Naive thymus-derived CD4-positive, alpha-beta T cell (primary cell): ENCODE measurements at regions not wholly inside any gene's neighbourhood (a gene's known extent, or its start where the extent isn't known, plus 50 kb on each side); places are given as distances from the start of the nearest gene placed in this dataset.

ENCODE experiments used
- ATAC-seq: fragments of 150-1000 bp; cut with Tn5 transposase; 2 replicates; pipeline ENCODE4 v1.10.0; 2021; ENCODE audit warnings: mild to moderate bottlenecking, moderate library complexity
- CTCF ChIA-PET: fragments of 350-600 bp; sonication (Branson Sonifier 250); formaldehyde crosslinking; loops from one replicate; lab custom pipeline; 2021; ENCODE audit warnings: antibody characterized with exemption; lab: Charles Lee
- POLR2A ChIA-PET: fragments of 350-600 bp; sonication (Branson Sonifier 250); formaldehyde crosslinking; loops from one replicate; lab custom pipeline; 2021; ENCODE audit warnings: antibody characterized with exemption, inconsistent platforms; lab: Charles Lee
- DNase-seq, 9 donors: peaks; one replicate each; pipeline versions ENCODE4 v3.0.0 to v3.0.0-alpha.2; 2020 to 2022; ENCODE audit warnings: mixed read lengths in 1 of 9
- H3K27ac ChIP-seq: one replicate; pipeline ENCODE4 v1.7.0; 2013; ENCODE audit warnings: mild to moderate bottlenecking, low read depth, low read length, moderate library complexity
- H3K27me3 ChIP-seq, 2 donors: one replicate each; pipeline ENCODE4 v1.7.0; 2013; ENCODE audit warnings: low read length in 2 of 2, mild to moderate bottlenecking in 2 of 2, moderate library complexity in 2 of 2; ENCODE audit not compliant: control insufficient read depth in 2 of 2, insufficient read depth in 2 of 2
- H3K36me3 ChIP-seq, 3 experiments: 1 replicate in 2 of 3; 2 replicates in 1 of 3; pipeline ENCODE4 v1.7.0; 2013; ENCODE audit warnings: low read length in 3 of 3, mild to moderate bottlenecking in 3 of 3, moderate library complexity in 1 of 3; ENCODE audit not compliant: insufficient read depth in 3 of 3, control insufficient read depth in 2 of 3
- H3K4me1 ChIP-seq, 2 donors: one replicate each; pipeline ENCODE4 v1.7.0; 2013; ENCODE audit warnings: low read length in 2 of 2, mild to moderate bottlenecking in 2 of 2, moderate library complexity in 1 of 2; ENCODE audit not compliant: control insufficient read depth in 2 of 2, insufficient read depth in 2 of 2
- H3K4me3 ChIP-seq: 2 replicates; pipeline ENCODE4 v1.7.0; 2013; ENCODE audit warnings: mild to moderate bottlenecking, low read length
- H3K9me3 ChIP-seq, 3 experiments: 1 replicate in 2 of 3; 2 replicates in 1 of 3; pipeline ENCODE4 v1.7.0; 2013; ENCODE audit warnings: low read length in 3 of 3; ENCODE audit not compliant: control insufficient read depth in 2 of 3
- H3K27ac Mint-ChIP-seq, 9 donors: one replicate each; pipeline ENCODE4 v1.8.0; 2020 to 2022; ENCODE audit warnings: mixed read lengths in 9 of 9, mild to moderate bottlenecking in 8 of 9, moderate library complexity in 5 of 9, inconsistent platforms in 2 of 9
- H3K27me3 Mint-ChIP-seq, 5 donors: one replicate each; pipeline ENCODE4 v1.8.0; 2021 to 2022; ENCODE audit warnings: mixed read lengths in 5 of 5, mild to moderate bottlenecking in 1 of 5
- H3K36me3 Mint-ChIP-seq, 5 donors: one replicate each; pipeline ENCODE4 v1.8.0; 2020 to 2022; ENCODE audit warnings: mixed read lengths in 5 of 5, mild to moderate bottlenecking in 3 of 5, inconsistent platforms in 1 of 5
- H3K4me1 Mint-ChIP-seq, 7 donors: one replicate each; pipeline ENCODE4 v1.8.0; 2020 to 2022; ENCODE audit warnings: mixed read lengths in 7 of 7, mild to moderate bottlenecking in 3 of 7, inconsistent platforms in 1 of 7
- H3K4me3 Mint-ChIP-seq, 10 donors: one replicate each; pipeline ENCODE4 v1.8.0; 2020 to 2022; ENCODE audit warnings: mild to moderate bottlenecking in 10 of 10, mixed read lengths in 10 of 10, moderate library complexity in 6 of 10, inconsistent platforms in 2 of 10
- H3K9me3 Mint-ChIP-seq, 11 donors: one replicate each; pipeline ENCODE4 v1.8.0; 2020 to 2022; ENCODE audit warnings: mixed read lengths in 11 of 11, mild to moderate bottlenecking in 4 of 11, inconsistent platforms in 1 of 11, moderate library complexity in 1 of 11
- intact Hi-C, 2 donors: fragments of 100-400 bp; cut with micrococcal nuclease; formaldehyde crosslinking; loops; one replicate each; pipeline ENCODE4 v1.15.1; 2023

DNA sequence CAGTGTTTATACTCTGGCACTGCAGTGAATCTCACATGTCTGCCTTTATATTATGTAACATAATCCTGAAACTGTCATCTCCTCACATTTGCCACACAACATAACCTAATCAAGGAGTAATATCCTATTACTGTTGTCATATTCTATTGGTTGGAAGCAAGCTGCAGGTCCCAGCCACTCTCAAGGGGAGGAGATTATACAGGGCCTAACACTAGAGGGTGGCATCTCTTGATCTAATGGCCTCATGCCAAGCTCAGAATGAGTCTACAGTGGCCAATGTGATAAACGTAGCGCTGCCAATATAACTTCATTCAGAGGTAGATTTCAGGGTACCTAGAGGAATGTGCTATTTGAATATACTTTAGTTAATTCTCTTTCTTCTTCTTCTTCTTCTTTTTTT lies 166.8 kb downstream of the BACH1 start:
- ATAC-seq (no peak), DNase-seq (no peak)
- CTCF ChIA-PET = no interaction called here
- peak overlapping the region in 1 of 9 donors; percentile 5 for H3K27ac Mint-ChIP-seq
- no peaks in the 10 kb centered on the region for H3K27me3 Mint-ChIP-seq
- H3K9me3 Mint-ChIP-seq = peaks cover 0 to 4% (median 0%) of the 10 kb centered on the region in 11 donors
- intact Hi-C loops = no loop called here
- POLR2A ChIA-PET = no interaction called here
- H3K4me1 Mint-ChIP-seq = peaks cover 0 to 10% (median 4%) of the 10 kb centered on the region in 7 donors
- Histone ChIP-seq H3K27me3 (no peaks in the 10 kb centered on the region), H3K27ac (no peak overlapping the region), H3K4me3 (no peak overlapping the region), H3K4me1 (no peaks in the 10 kb centered on the region), H3K36me3 (no peaks in the 10 kb centered on the region), H3K9me3 (no peaks in the 10 kb centered on the region)
- peaks cover 0 to 37% (median 22%) of the 10 kb centered on the region in 5 donors for H3K36me3 Mint-ChIP-seq
- H3K4me3 Mint-ChIP-seq = no peak overlapping the region

DNA sequence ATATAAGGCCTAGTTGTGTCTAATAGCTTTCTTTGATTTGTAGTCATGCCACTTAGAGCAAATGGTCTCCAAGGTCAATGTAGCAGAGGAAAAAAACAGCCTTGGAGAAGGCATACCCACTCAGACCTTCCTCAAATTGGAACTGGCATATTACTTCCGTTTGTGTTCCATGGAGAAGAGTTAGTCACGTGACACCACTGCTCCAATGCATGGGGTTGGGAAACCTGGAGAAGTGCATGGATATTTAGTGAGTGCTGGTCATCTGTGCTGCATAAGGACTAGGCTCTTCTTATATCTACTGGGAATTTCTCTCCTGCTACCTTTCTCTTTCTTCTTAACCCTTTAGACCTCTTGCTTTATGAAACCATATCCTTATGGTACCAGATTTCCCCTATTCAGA lies 167.8 kb downstream of the BACH1 start:
- Mint-ChIP-seq H3K9me3 (no peaks in the 10 kb centered on the region), H3K27ac (peak overlapping the region in 1 of 9 donors; percentile 39), H3K4me3 (no peak overlapping the region), H3K36me3 (peaks cover 0 to 30% (median 15%) of the 10 kb centered on the region in 5 donors), H3K27me3 (no peaks in the 10 kb centered on the region), H3K4me1 (peaks cover 0 to 12% (median 4%) of the 10 kb centered on the region in 7 donors)
- Histone ChIP-seq H3K27ac (no peak overlapping the region), H3K4me3 (no peak overlapping the region), H3K9me3 (no peaks in the 10 kb centered on the region), H3K27me3 (no peaks in the 10 kb centered on the region), H3K4me1 (no peaks in the 10 kb centered on the region), H3K36me3 (no peaks in the 10 kb centered on the region)
- DNase-seq (no peak), ATAC-seq (no peak)
- ChIA-PET CTCF (no interaction called here), POLR2A (no interaction called here)
- intact Hi-C loops = no loop called here

GRCh38 chr21:29470397-29470796 lies 171.7 kb downstream of the BACH1 start:
- Mint-ChIP-seq H3K4me1 (peaks cover 0 to 15% (median 4%) of the 10 kb centered on the region in 7 donors), H3K36me3 (peaks cover 0 to 37% (median 26%) of the 10 kb centered on the region in 5 donors), H3K27me3 (no peaks in the 10 kb centered on the region), H3K9me3 (no peaks in the 10 kb centered on the region), H3K4me3 (no peak overlapping the region), H3K27ac (peak overlapping the region in 1 of 9 donors; percentile 30)
- Histone ChIP-seq H3K4me3 (no peak overlapping the region), H3K27me3 (no peaks in the 10 kb centered on the region), H3K36me3 (no peaks in the 10 kb centered on the region), H3K4me1 (no peaks in the 10 kb centered on the region), H3K9me3 (no peaks in the 10 kb centered on the region), H3K27ac (no peak overlapping the region)
- ChIA-PET CTCF (no interaction called here), POLR2A (no interaction called here)
- no peak for ATAC-seq
- no peak for DNase-seq
- intact Hi-C loops = no loop called here

- Histone ChIP-seq H3K36me3 (no peaks in the 10 kb centered on the region), H3K9me3 (no peaks in the 10 kb centered on the region), H3K27me3 (no peaks in the 10 kb centered on the region), H3K27ac (no peak overlapping the region), H3K4me1 (no peaks in the 10 kb centered on the region), H3K4me3 (no peak overlapping the region)
- H3K4me1 Mint-ChIP-seq = peaks cover 5 to 28% (median 11%) of the 10 kb centered on the region in 7 donors
- intact Hi-C loops = no loop called here
- ChIA-PET POLR2A (interaction anchor here (0.6 kb wide), 1 partner anchor 651 kb away, joined by 3 read pairs; no protein-coding TSS in a partner anchor), CTCF (no interaction called here)
- peaks cover 0 to 15% (median 9%) of the 10 kb centered on the region in 5 donors for H3K36me3 Mint-ChIP-seq
- no peak for DNase-seq
- H3K4me3 Mint-ChIP-seq = no peak overlapping the region
- no peaks in the 10 kb centered on the region for H3K27me3 Mint-ChIP-seq
- H3K27ac Mint-ChIP-seq = peak overlapping the region in 2 of 9 donors; percentile 20 to 28
- no peaks in the 10 kb centered on the region for H3K9me3 Mint-ChIP-seq
- no peak for ATAC-seq
Observed at GRCh38 chr21:29473808-29474207, 175.1 kb downstream of the BACH1 start.

DNA sequence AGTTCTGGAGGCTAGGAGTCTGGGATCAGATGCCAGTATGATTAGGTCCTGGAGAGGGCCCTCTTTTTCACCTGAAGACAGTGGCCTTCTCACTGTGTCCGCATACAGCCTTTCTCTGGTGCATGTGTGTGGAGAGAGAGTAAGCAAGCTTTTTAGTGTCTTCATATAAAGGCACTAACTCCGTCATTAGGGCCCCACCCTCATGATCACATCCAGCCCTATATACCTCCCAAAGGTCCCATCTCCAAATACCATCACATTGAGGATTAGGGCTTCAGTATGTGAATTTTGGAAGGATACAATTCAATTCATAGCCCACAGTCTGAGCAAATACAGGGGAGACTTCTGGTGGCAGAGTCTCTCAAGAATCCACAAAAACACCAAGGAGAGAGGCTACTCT lies 176.6 kb downstream of the BACH1 start:
- no peak for ATAC-seq
- H3K36me3 ChIP-seq = no peaks in the 10 kb centered on the region
- CTCF ChIA-PET = interaction anchor here (1.2 to 2.3 kb wide), 3 partner anchors 26 to 374 kb away, joined by 3 to 8 read pairs (median 3); no protein-coding TSS in a partner anchor
- Mint-ChIP-seq H3K4me3 (peak overlapping the region in 1 of 10 donors; percentile 66), H3K36me3 (peaks cover 0 to 18% (median 9%) of the 10 kb centered on the region in 5 donors), H3K9me3 (no peaks in the 10 kb centered on the region), H3K27me3 (no peaks in the 10 kb centered on the region), H3K27ac (peak overlapping the region in 1 of 9 donors; percentile 80), H3K4me1 (peaks cover 5 to 25% (median 11%) of the 10 kb centered on the region in 7 donors)
- intact Hi-C loops = no loop called here
- H3K4me1 ChIP-seq = no peaks in the 10 kb centered on the region
- POLR2A ChIA-PET = interaction anchor here (0.9 kb wide), 1 partner anchor 26 kb away, joined by 3 read pairs; no protein-coding TSS in a partner anchor
- H3K4me3 ChIP-seq = no peak overlapping the region
- DNase-seq = no peak
- H3K27ac ChIP-seq = no peak overlapping the region
- no peaks in the 10 kb centered on the region for H3K9me3 ChIP-seq
- no peaks in the 10 kb centered on the region for H3K27me3 ChIP-seq

DNA sequence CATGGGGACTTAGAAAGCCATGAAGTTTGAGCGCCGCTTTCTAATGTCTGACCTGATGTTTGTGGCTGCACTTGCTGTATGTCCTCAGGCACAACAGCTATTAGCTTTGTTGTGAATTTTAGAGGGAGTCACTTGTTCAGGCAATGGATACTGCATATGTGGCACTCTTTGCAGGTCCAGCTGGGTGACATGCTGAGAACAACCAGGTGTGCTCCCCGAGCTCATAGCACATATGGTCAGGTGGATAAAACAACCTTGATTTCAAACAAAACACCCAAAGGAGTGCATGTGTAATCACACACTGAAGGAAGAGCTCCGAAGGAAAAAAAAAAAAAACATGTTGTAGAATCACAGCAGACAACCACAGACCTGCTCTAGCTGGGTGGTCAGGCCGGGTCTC lies 178.6 kb downstream of the BACH1 start:
- ChIA-PET POLR2A (no interaction called here), CTCF (interaction anchor here (0.8 to 2.3 kb wide), 3 partner anchors 28 to 410 kb away, joined by 3 to 8 read pairs (median 3); no protein-coding TSS in a partner anchor)
- H3K27me3 ChIP-seq = no peaks in the 10 kb centered on the region
- H3K4me3 ChIP-seq = no peak overlapping the region
- no peaks in the 10 kb centered on the region for H3K9me3 ChIP-seq
- intact Hi-C loops = loop anchor here in 1 of 2 donors (2.0 kb wide), 1 partner anchor 29 kb away; no protein-coding TSS in a partner anchor
- H3K27ac Mint-ChIP-seq = peak overlapping the region in 1 of 9 donors; percentile 83
- H3K4me1 ChIP-seq = no peaks in the 10 kb centered on the region
- H3K36me3 ChIP-seq = no peaks in the 10 kb centered on the region
- H3K27ac ChIP-seq = no peak overlapping the region
- DNase-seq = no peak
- H3K4me1 Mint-ChIP-seq = peaks cover 3 to 18% (median 11%) of the 10 kb centered on the region in 7 donors
- H3K4me3 Mint-ChIP-seq = no peak overlapping the region
- peaks cover 0 to 23% (median 14%) of the 10 kb centered on the region in 5 donors for H3K36me3 Mint-ChIP-seq
- no peaks in the 10 kb centered on the region for H3K27me3 Mint-ChIP-seq
- ATAC-seq = no peak
- no peaks in the 10 kb centered on the region for H3K9me3 Mint-ChIP-seq

DNA sequence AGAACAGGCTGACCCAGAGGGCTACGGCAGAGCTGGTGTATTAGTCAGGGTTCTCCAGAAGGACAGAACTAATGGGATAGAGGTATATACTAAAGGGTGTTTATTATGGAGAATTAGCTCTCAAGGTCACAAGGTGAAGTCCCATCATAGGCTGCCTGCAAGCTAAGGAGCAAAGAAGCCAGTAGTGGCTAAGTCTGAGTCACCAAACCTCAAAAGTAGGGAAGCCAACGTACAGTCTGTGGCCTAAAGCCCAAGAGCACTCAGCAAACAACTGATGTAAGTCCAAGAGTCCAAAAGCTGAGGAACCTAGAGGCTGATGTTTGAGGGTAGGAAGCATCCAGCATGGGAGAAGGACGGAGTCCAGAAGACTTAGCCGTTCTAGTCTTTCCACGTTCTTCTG lies 179.2 kb downstream of the BACH1 start:
- Mint-ChIP-seq H3K36me3 (peaks cover 0 to 27% (median 17%) of the 10 kb centered on the region in 5 donors), H3K27ac (peak overlapping the region in 1 of 9 donors; percentile 5), H3K27me3 (no peaks in the 10 kb centered on the region), H3K4me1 (peaks cover 3 to 18% (median 11%) of the 10 kb centered on the region in 7 donors), H3K4me3 (no peak overlapping the region), H3K9me3 (no peaks in the 10 kb centered on the region)
- no peaks in the 10 kb centered on the region for H3K9me3 ChIP-seq
- no peak overlapping the region for H3K27ac ChIP-seq
- H3K4me3 ChIP-seq = no peak overlapping the region
- no peaks in the 10 kb centered on the region for H3K4me1 ChIP-seq
- no peak for DNase-seq
- ATAC-seq = no peak
- POLR2A ChIA-PET = no interaction called here
- H3K36me3 ChIP-seq = no peaks in the 10 kb centered on the region
- CTCF ChIA-PET = no interaction called here
- no peaks in the 10 kb centered on the region for H3K27me3 ChIP-seq
- intact Hi-C loops = loop anchor here in 1 of 2 donors (2.0 kb wide), 1 partner anchor 29 kb away; no protein-coding TSS in a partner anchor
